T-helper 2 cell treated with Interferon-gamma antibody and Interleukin-4, amounts not matched to agents 100 ng/mL and 5 ng/mL, for 36 hours (primary cell): ENCODE measurements at regions not wholly inside any gene's neighbourhood (a gene's known extent, or its start where the extent isn't known, plus 50 kb on each side); places are given as distances from the start of the nearest gene placed in this dataset.
"Not testable (repeated sequence)": the region's sequence is repeated elsewhere in the genome, so short reads cannot be mapped to it uniquely, and the experiment has no call there.

Experiments used
- intact Hi-C: fragments of 100-400 bp; cut with micrococcal nuclease; formaldehyde crosslinking; loops from one replicate; pipeline ENCODE4 v1.15.1; 2023

DNA sequence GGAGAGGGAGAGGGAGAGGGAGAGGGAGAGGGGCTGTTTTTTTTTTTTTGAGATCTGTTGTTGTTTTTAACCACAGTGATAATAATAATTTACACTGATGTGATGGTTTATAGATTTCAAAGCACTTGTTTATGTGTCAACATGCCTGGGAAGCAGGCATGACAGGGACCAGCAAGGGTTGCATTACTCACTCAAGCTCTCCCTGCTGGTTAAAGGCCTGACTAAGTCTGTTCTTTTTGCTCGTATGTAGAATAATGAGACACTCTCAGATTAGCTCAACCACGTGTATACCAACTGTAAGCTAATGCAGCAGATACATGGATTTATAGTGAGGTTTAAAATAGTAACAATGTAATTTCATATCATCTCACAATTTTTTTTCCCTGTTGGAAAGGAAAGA lies 134.6 kb upstream of the BOD1L1 start:
- intact Hi-C loops, result no loop called here

DNA sequence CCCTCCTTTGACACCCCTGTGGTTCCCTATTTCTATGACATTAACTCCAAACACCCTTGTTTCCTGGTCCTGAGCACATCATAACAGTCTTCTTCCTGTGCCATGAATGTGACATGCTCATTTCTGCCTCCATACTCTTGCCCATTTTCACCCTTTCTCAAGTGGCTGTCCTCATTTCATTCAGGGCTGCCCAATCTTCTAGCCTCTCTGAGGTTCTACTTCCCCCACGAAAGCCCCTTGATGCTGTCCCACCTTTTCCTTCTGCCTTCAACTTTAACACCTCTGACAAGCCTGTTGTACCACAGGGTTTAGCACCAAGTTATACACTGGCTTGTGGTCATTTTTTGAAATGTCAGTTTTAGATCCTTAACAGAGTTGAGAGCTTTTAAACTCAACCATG lies 136.2 kb upstream of the BOD1L1 start:
- intact Hi-C loops, result no loop called here

DNA sequence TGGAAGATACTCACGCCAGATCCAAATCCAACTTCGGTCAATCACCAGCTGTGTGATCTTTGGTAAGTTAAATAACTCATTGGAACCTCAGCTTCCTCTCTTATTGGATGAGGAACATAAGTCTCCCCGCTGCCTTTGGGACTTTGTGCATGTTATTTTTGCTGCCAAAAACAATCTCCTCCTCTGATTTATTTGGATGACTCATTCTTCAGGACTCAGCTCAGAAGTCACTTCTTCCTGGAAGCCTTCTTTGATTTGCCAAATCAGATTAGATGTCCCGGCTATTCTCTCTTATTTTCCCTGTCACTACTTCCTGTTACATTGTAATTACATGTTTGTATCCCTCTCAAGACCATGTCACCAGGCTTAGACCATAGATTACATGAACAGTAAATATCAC lies 138.0 kb upstream of the BOD1L1 start:
- intact Hi-C loops, result no loop called here

DNA sequence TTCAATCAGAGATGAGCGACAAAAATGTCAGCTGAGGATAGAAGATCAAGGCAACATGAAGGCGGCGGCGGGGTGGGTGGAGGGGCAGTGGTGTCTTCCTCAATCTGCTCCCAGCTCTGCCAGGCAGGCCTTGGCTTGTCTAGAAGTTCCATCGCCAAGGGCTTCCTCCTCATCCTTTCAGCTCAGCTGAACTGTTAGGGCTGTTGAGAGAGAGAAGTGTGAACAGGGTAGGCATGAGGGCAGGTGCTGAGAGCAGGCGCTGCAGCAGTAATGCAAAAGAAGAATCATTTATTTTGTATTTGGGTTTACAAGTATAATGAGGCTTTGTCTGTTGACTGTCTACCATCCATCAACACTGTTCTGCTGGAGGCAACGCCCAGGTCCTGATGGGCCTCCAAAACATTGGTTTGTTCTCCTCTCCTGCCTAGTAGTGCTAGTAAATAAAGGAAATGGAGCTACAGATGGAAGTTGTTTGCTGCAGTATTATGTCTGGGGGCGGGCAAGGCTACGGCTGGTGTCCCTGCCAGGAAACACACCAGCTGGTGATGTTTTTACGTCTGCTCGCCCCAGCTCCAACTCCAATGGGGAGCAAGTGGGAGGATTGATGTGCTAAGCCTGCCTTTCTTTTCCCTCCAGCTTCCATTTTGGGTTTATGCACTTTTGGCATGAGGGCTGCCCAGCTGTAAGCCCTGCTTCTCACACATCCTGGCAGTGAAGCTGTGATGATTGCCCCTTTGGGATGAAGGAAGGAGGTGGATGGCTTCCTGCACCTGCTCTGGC lies 139.4 kb upstream of the BOD1L1 start:
- intact Hi-C loops, result no loop called here

DNA sequence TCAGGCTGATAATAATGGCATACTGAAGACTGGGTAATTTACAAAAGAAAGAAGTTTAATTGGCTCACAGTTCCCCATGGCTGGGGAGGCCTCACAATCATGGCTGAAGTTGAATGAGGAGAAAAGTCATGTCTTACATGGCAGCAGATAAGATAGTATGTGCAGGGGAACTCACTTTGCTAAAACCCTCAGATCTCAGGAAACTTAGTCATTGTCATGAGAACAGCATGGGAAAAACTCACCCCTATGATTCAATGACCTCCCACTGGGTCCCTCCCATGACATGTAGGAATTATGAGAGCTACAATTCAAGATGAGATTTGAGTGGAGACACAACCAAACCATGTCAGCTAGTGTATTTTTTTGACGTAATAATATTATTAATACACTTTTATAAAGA lies 149.8 kb upstream of the BOD1L1 start:
- intact Hi-C loops, result no loop called here

DNA sequence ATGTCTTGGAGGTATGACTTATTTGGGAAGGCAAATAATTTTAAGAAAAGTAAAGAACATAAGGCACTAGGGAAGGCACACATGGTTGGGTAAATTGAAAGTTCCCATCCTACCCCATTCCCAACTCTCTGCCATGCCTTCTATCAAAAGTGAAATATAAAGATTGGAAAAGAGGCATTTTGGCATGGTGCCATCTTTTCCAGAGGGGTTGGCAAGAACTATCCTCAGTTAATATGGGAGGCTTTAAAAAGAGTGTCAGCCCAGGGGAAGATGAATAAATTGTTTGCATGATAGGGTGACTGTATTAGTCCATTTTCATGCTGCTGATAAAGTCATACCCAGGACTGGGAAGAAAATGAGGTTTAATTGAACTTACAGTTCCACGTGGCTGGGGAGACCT lies 150.8 kb upstream of the BOD1L1 start:
- intact Hi-C loops, result no loop called here

DNA sequence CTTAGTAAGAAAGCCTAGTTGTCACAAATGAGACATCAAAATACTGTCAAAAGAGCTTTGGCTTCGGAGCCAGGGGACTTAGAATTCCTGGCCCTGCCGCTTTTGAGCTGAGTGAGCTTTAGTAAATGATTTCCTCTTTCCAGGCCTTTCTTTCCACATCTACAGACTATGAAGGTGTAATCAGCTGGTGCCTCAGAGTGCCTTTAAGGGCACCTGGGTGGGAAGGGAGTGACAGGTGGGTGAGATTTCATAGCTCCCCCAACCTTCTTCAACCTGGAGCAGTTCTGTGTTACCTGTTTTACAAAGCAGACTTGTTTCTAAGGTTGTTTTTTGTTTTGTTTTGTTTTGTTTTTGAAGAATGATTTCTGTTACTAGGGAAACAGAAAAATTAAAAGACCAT lies 154.7 kb upstream of the BOD1L1 start:
- intact Hi-C loops, result no loop called here

DNA sequence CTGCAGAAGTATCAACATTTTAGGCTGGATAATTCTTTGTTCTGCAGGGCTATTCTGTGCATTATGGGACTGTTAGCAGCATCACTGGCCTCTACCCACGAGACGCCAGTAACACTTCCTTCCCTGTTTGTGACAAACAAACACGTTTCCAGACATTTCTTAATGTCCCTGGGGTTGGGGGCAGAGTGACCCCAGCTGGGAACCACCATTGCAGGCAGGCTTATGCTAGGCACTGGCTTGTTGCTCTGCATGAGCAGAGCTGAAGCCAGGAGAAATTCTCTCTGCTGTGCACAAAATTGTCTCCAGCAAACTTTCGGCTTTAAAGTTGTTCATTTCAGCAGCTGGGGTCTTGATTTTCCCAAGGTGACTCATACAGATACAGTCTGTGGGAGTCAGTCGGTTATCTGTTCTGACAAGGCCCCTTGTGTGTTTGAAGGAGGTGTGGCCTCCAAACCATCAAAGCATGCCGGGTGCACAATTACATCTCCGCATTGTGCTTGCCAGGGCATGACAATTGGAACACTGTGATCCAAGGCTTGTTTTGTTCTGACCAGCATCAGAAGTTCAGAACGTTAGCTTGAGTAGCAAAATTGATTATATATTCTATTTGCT lies 156.4 kb upstream of the BOD1L1 start:
- intact Hi-C loops, result no loop called here

DNA sequence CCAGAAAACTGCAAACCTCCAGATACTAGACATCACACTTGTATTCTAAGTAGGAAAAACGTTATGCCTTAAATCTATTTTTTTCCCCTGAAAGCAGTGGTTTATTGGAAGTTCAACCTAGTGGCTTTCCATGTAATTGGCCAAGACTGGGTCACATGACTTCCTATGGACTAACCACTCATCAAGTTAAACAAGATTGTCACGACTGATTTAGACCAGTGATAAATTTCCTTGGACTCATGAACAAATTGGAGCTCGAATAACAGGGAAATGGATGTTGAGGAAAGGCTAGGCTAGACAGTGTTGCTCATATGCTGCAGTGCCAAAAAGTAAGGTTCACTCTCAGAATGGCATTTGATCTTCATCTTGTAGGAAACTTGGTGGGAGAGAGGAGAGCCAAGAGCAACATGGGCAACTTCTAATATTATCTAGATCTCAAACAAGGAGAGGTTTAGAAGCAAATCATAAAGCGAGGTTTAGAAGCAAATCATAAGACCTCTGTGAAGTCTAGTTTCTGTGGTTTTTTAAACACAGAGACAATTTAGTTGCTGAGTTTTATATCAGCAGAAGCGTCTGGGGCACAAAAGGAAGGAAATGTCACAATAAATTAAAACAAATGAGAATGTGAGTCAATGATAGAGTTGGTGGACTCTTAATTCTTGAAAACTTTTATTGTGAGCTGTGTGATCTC lies 165.6 kb upstream of the BOD1L1 start:
- intact Hi-C loops, result no loop called here

DNA sequence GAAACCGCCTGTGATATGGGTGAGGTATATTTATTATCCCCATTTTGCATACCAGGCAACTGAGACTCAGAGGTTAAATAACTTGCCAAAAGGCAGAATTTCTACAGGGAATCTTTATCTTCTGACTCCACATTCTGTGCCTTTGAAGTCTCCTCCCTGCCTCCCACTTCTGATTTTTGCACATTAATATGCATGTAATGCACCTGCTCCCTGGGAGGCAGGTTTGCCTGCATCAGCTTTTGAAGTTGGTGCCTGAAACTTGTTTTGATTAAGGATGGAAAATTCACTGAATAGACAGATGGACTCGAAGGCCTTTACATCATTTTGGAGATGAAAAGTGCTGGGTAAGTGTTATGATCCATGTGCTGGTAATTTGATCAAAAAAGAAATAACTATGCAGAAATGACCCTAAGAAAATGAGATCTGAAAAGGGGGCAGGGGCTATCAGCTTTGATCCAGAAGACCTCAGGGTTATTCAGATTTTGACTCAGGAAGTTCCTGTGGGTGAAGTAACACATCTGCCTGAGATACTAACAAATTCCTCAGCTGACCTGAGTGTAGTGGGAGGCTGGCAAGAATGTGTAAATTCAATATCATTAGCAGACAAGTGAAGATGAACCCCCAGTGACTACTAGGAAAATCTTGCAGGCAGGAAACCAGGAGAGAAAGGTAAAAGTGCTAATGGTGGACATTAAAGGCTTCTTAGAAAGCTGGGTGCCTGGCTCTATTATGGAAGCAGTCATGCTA lies 167.5 kb upstream of the BOD1L1 start:
- intact Hi-C loops, result no loop called here

DNA sequence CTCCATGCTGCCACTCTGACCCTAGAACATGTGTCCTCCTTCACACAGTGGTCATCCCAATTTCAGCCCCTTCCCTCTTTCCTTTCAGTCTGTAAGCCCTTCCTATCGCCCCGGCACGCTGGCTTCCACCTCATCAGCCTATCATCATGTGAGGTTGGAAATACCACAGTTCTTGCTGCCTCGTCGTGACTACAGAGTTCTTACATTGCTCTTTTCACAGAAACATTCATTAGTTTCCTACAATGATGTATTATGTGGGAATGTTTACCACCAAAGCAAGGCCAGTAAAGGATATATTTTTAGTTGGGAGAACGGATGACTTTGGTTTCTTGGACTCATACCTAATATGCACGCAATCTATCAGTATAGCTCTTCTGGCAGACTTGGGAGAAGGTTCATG lies 169.5 kb upstream of the BOD1L1 start:
- intact Hi-C loops, result no loop called here

DNA sequence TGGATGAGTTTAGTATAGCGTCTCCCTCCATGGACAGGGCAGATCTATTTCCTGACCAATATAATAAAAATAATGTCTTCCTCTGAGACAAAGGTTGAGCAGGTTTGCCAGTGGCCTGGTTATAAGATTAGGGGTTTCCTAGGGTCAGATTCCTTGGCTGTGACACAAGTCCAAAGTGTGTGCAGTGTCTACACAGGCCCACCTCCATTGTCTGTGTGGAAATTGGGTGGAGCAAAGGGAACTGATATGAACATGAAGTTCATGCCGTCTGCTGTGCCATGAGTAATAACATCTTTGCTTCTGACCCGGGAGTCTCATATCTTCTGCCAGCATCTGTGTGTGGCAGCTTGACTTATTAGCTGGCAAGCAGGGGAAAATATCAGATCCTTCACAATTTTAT lies 187.7 kb upstream of the BOD1L1 start:
- intact Hi-C loops, result no loop called here

DNA sequence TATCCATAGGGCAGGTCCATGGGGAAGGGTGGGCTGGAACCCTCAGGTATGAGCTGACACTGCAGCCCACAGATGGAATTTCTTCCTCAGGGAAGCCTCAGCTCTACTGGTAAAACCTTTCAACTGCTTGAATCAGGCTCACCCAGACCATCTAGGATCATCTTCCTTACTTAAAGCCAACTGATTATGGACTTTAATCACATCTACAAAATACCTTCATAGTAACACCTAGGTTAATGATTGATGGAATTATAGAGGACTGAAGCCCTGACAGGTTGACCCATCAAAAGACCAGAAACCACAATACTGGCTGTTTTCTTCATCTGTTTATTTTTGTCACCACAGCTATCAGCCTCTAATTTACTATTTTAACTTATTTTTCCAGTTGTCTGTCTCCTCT lies 188.9 kb upstream of the BOD1L1 start:
- intact Hi-C loops, result no loop called here

DNA sequence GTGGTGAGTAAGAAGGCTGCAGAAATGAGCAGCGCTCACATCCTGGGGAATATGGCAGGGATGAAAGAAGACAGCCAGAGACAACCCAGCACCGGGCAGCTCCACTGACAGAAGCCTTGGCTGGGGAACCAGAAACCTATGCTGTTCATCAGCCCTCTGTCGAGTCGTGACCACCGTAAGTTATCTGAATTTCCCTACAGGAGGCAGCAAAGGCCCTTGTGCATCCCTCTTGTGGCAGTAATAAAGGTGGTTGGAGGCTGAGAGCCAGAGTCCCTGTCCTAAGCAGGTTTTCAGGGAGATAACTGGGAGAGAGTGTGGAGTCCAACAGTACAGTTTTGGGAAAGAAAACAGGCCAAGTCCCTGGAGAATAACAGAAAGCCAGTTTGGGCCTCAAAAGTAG lies 194.0 kb upstream of the BOD1L1 start:
- intact Hi-C loops, result no loop called here

DNA sequence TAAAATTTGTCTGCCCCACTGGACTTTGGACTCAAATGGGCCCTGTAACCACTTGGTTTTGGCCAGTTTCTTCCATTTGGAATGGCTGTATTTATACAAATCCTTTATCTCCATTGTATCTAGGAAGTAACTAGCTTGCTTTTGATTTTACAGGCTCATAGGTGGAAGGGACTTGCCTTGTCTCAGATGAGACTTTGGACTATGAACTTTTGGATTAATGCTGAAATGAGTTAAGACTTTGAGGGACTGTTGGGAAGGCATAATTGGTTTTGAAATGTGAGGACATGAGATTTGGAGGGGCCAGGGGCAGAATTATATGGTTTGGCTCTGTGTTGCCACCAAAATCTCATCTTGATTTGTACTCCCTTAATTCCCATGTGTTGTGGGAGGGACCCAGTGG lies 198.3 kb upstream of the BOD1L1 start:
- intact Hi-C loops, result not testable (repeated sequence)

DNA sequence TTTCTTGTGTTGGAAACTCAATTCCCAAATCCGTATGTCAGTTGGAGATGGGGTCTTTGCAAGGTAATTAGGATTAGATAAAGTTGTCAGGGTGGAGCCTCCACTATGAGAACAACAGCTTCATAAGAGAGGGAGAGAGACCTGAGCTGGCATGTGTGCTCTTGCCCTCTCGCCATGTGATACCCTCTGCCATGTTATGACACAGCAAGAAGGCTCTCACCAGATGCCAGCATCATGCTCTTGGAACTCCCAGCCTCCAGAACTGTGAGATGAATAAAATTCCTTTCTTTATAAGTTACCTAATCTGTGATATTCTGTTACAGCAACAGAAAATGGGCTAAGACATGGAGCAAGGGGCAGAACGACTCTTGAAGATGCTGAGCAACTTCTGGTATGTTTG lies 201.9 kb upstream of the BOD1L1 start:
- intact Hi-C loops, result no loop called here

DNA sequence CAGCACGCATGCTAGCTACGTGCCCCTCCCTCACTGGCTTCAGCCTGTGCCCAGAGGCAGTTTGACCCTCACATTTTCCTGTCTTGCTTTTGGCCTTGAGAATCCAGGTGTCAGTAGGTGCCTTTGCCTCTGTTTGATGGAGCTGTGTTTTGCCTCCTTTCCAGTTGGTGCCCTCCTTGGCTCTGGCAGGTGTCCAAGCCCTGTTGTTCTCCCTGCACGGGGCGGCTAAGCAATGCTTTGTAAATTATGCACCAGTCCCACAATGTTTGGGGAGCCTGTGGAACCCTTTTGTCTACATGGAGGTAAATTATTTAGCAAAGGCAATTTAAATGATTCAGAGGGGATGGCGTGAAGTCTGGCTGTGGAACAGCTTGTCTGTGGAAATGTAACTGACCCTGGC lies 202.9 kb upstream of the BOD1L1 start:
- intact Hi-C loops, result no loop called here

DNA sequence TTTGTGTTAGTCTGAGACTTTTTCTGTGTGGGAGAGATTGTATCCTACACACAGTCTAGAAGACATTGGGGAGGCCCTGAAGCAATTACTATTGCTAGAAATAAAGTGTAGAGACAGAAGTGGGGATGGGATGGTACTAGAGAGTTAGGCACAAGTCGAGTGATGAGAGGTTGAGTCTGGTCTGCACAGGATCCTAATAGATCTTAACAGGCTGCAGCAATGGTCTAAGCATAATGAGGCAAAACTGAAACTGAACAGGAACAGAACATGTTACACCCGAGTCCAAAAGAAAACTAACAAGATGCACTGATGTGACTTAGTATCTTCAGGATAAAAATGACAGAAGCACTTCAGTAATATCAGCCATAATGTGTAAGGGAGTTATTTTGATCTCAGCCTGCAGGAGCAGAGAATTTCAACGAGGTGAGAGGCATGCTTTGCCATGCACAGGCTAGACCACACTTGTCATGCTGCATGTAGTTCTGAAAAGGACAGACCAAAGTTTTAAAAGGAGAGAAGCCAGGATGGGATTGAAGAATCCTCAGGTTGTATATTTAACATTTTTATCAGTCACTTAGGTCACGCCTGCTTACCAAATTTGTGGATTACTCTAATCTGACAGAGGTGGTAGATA lies 205.8 kb upstream of the BOD1L1 start:
- intact Hi-C loops, result no loop called here

DNA sequence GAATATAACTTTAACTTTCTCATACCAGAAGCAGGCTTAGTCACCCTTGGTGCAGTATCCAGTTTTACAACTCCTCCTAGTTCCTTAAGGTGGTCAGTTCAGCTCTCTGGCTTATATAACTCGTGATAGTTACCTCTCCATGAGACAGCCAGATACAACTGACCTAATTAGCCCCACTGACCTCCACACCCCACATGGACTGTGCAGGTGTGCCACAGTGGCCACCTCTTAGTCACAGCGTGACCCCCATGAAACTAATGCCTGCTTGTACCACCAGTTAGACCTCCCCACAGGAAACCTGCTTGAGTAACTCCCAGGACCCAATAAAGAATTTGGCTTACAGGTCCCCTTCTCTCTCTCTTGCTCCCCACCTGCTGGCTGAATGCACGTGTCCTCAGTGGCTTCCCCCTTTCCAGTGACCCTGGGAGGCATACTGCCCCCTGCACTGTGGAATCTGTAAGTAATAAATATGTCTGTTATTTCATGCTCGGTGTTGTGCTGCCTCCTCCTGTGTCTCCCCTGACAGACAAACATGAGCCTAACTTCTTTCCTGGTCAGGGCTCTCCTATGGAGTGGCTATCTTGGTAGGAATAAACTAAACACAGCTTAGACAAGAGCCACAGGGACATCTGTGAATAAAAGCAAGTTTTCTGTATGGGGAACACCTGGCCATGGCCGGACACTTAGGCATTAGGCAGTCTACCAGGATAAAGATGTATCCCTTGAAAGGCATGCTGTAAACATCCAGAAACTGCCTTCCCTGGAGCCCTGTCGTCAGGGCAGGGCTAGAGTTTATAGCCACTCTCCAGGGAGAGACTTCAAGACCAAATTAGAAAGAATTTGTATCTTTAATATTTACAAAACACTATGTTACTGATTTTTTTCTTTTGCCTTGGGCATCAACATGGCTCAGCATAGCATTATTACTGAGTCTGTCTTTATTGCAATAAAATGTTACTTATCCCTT lies 209.7 kb upstream of the BOD1L1 start:
- intact Hi-C loops, result no loop called here

DNA sequence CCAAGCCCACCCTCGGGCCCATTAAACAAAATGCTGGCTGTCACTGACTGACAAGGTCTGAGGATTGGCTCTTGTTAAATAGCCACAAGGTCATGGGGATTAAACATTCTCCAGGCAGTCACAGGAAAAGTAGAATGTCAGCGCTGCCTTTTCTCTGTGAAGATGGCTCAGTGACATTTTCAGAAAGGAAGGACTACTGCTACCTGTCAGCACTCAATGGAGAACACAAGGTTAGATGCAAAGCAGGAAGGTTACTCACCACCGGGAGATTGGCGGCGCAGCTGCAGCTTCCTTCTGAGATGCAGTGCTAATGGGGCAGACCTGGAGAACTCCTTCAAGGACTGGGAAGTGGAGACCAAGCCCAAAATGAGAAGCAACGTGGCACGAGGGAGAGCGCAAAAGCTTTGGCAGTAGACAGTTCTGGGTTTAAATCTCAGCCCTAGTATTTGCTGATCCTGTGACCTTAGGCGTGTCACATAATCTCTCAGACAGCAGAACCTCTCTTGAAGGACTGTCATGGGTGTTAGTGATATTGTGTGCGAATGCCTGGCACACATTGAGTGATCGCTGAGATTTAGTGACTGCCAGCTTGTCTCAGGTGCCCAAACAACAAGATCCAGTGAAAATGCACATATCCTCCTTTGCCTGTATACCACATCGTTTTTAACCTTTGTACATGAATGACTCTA lies 213.1 kb upstream of the BOD1L1 start:
- intact Hi-C loops, result no loop called here
